Dedifferentiated amniotic fluid mesenchymal stem cell (primary cell): ENCODE measurements at regions not wholly inside any gene's neighbourhood (a gene's known extent, or its start where the extent isn't known, plus 50 kb on each side); places are given as distances from the start of the nearest gene placed in this dataset.

ENCODE experiments used
- DNase-seq: peaks from one replicate; pipeline ENCODE4 v3.0.0-alpha.2; 2016; ENCODE audit errors: extremely low spot score

GRCh38 chr11:91955206-91955605, 269.4 kb upstream of the FAT3 start:
- no peak for DNase-seq

GRCh38 chr11:91952056-91952455, 272.6 kb upstream of the FAT3 start:
- no peak for DNase-seq

- no peak for DNase-seq
Observed at GRCh38 chr11:91947215-91947820, 277.3 kb upstream of the FAT3 start.

GRCh38 chr11:91946397-91946951, 278.1 kb upstream of the FAT3 start:
- DNase-seq: no peak

GRCh38 chr11:91935120-91935519, 289.5 kb upstream of the FAT3 start:
- no peak for DNase-seq

- DNase-seq: no peak
Observed at GRCh38 chr11:91932151-91932821, 292.3 kb upstream of the FAT3 start.

GRCh38 chr11:91927448-91927847, 297.2 kb upstream of the FAT3 start:
- no peak for DNase-seq

GRCh38 chr11:91926965-91927364, 297.7 kb upstream of the FAT3 start:
- no peak for DNase-seq

- no peak for DNase-seq
Observed at GRCh38 chr11:91922846-91923245, 301.8 kb upstream of the FAT3 start.

- no peak for DNase-seq
Observed at GRCh38 chr11:91921974-91922373, 302.6 kb upstream of the FAT3 start.

- no peak for DNase-seq
Observed at GRCh38 chr11:91913407-91913806, 311.2 kb upstream of the FAT3 start.

GRCh38 chr11:91912322-91912721, 312.3 kb upstream of the FAT3 start:
- no peak for DNase-seq

- no peak for DNase-seq
Observed at GRCh38 chr11:91906871-91907624, 317.6 kb upstream of the FAT3 start.

- DNase-seq: no peak
Observed at GRCh38 chr11:91904792-91905785, 319.5 kb upstream of the FAT3 start.

- no peak for DNase-seq
Observed at GRCh38 chr11:91902312-91902711, 322.3 kb upstream of the FAT3 start.

GRCh38 chr11:91880660-91881059, 344.0 kb upstream of the FAT3 start:
- no peak for DNase-seq

- DNase-seq: no peak
Observed at GRCh38 chr11:91876746-91877145, 347.9 kb upstream of the FAT3 start.

- DNase-seq: no peak
Observed at GRCh38 chr11:91872243-91872642, 352.4 kb upstream of the FAT3 start.

- DNase-seq: no peak
Observed at GRCh38 chr11:91871791-91872190, 352.8 kb upstream of the FAT3 start.

- DNase-seq: no peak
Observed at GRCh38 chr11:91871048-91871447, 353.6 kb upstream of the FAT3 start.

- DNase-seq: no peak
Observed at GRCh38 chr11:91869686-91870085, 354.9 kb upstream of the FAT3 start.

- DNase-seq: no peak
Observed at GRCh38 chr11:91866642-91867041, 358.0 kb upstream of the FAT3 start.
